ENCODE measurements at regions not wholly inside any gene's neighbourhood (a gene's known extent, or its start where the extent isn't known, plus 50 kb on each side); places are given as distances from the start of the nearest gene placed in this dataset.
A peak's percentile ranks its signal among the peaks of the same experiment; 100 is the strongest.

DNA sequence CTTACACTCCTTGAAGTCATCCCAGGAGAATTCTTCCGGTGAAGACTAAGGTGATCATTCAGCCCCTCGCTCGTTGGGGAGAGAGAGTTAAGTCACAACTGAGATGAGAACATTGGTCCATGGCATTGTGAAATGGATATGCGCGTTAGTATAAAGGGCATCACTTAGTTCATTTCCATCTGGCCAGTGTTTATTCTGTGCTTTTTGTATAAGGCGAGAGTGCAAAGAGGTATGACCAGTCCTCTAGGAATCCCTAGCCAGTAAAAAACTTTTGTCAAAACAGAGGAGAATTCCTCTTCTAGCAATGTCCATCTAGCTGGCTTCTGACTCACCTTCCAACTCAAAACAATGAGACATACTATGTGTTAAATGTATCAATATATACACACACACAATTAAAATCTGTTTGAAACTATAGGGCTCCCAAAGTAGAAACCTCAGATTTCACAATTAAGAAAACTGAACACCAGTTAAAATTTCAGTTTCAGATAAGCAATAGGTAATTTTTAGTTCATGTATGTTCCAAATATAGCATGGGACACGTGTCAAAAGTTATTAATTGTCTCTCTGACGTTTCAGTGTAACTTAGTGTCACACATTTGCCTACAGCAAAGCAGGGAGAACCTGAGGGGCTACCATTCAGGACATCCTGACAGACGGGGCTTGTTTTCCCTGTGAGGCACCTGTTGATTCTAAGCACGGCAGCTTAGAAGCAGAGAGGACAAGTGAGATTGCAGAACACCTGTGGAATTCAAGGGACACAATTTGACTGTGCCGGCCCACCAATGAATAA lies 158.9 kb downstream of the KLF6 start:
- Histone ChIP-seq H3K27me3 (ENCODE audit: control insufficient read depth in 1 of 2, insufficient read depth in 2 of 2, low read length in 2 of 2) (no peaks in the 10 kb centered on the region), H3K9me3 (ENCODE audit: control insufficient read depth in 2 of 2, low read length in 2 of 2) (peaks cover 0 to 3% of the 10 kb centered on the region in 2 donors), H3K27ac (ENCODE audit: low read length) (no peak overlapping the region), H3K36me3 (ENCODE audit: control insufficient read depth in 2 of 2, insufficient read depth in 2 of 2, low read length in 2 of 2) (no peaks in the 10 kb centered on the region), H3K9ac (ENCODE audit: low read length in 2 of 2) (no peak overlapping the region), H3K4me1 (ENCODE audit: control insufficient read depth, insufficient read depth, low read length) (peaks cover 6% of the 10 kb centered on the region), H3K4me3 (ENCODE audit: low read length in 2 of 2) (no peak overlapping the region)

DNA sequence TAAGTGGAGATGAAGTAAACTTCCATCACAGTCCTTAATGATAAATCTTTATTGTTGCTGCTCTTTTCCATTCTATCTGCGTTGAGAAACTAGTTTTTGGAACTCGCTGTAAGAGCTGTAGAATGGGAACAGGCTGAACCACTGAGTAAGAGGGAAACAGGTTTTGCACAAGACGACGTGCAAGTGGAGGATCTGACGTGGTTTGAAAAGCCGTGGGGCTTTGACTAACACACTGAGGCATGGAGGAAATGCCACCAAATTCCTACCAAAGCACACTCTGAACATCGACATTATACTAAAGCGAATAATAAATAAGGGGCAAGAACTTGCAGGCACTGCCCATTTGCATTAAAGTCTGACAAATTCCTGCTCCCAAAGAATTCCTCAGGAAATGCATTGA lies 160.6 kb downstream of the KLF6 start:
- Histone ChIP-seq H3K27ac (ENCODE audit: low read length) (no peak overlapping the region), H3K4me1 (ENCODE audit: control insufficient read depth, insufficient read depth, low read length) (peaks cover 6% of the 10 kb centered on the region), H3K4me3 (ENCODE audit: low read length in 2 of 2) (no peak overlapping the region)

DNA sequence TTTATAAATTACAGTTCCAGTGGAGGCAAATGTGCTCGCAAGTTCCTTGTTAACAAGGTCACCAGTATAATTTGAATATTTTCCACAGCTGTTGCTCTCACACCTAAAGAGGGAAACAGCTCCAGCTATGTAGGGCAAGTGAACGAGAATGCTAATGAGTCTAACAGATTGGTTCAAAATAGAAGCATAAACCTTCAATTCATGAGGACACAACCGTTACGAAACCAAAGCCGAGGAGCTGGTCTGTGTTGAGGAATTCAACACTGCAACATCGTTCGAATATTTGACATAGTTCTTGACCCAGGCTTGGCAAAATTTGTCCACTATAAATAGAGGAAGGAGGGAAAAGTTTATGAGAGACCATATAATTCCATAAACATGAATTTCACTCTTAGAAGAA lies 161.3 kb downstream of the KLF6 start:
- H3K27me3 ChIP-seq (ENCODE audit: control insufficient read depth in 1 of 2, insufficient read depth in 2 of 2, low read length in 2 of 2), result no peaks in the 10 kb centered on the region
- H3K4me1 ChIP-seq (ENCODE audit: control insufficient read depth, insufficient read depth, low read length), result peaks cover 6% of the 10 kb centered on the region
- H3K36me3 ChIP-seq (ENCODE audit: control insufficient read depth in 2 of 2, insufficient read depth in 2 of 2, low read length in 2 of 2), result no peaks in the 10 kb centered on the region
- no peak overlapping the region for H3K27ac ChIP-seq (ENCODE audit: low read length)
- peaks cover 2 to 3% of the 10 kb centered on the region in 2 donors for H3K9me3 ChIP-seq (ENCODE audit: control insufficient read depth in 2 of 2, low read length in 2 of 2)
- H3K4me3 ChIP-seq (ENCODE audit: low read length in 2 of 2), result peak overlapping the region; percentile 26 to 36
- H3K9ac ChIP-seq (ENCODE audit: low read length in 2 of 2), result no peak overlapping the region

More for the DNA sequence above, 160.6 kb downstream of the KLF6 start:
- Histone ChIP-seq H3K27me3 (ENCODE audit: control insufficient read depth in 1 of 2, insufficient read depth in 2 of 2, low read length in 2 of 2) (no peaks in the 10 kb centered on the region), H3K9me3 (ENCODE audit: control insufficient read depth in 2 of 2, low read length in 2 of 2) (peaks cover 2 to 3% of the 10 kb centered on the region in 2 donors), H3K36me3 (ENCODE audit: control insufficient read depth in 2 of 2, insufficient read depth in 2 of 2, low read length in 2 of 2) (no peaks in the 10 kb centered on the region), H3K9ac (ENCODE audit: low read length in 2 of 2) (no peak overlapping the region)

DNA sequence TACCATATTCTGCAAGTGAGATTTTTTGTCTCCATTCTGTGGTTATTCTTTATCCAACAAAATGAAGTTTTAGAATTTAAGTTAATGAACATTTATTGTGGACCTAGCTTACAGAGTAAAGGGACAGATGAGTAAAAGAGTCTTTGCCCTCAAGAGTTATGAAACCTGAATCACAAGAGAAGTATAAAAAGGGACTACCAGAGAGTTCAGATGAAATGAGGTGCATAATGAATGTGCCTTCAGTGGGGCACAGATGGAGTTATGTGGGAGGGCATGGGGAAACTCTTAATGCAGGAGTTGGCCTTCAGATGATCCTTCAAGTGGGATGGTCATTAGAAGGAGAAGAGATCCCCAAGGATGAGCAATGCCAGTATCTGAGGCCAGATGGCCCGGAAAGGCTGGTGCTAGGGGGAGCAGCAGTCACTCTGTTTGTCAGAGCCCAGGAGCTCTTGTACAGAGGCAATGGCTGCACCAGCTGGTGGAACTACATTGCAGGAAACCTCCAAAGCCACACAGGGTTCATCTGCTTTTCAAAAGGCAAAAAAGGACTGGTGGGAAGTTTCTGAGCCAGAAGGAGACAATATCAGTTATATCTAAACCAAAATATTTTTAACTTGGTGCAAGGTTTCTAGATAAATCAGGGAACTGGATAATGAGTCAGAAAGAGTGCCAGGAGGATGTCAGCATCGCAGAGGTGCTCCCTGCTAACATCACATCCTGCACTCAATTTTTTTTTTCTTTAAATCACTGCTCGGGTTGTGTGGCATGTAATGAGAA lies 162.0 kb downstream of the KLF6 start:
- no peak overlapping the region for H3K27ac ChIP-seq (ENCODE audit: low read length)

DNA sequence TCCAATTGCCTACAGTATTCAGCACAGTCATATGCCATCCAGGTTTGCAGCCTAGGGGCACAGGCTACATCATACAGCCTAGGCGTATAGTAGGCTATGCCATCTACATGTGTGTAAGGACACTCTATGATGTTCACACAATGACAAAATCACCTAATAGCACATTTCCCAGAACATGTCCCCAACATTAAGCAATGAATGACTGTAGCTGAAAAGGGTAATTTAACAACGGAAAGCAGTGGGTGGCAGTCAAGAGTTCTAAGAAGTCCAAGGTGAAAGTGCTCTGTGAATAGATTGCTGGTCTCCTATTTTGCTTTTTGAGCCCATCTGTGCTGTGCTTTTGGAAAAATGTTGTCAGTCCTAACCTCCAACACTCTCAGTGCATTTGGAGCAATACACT lies 162.6 kb downstream of the KLF6 start:
- Histone ChIP-seq H3K9ac (ENCODE audit: low read length in 2 of 2) (no peak overlapping the region), H3K27ac (ENCODE audit: low read length) (no peak overlapping the region), H3K4me1 (ENCODE audit: control insufficient read depth, insufficient read depth, low read length) (peaks cover 6% of the 10 kb centered on the region), H3K4me3 (ENCODE audit: low read length in 2 of 2) (no peak overlapping the region), H3K36me3 (ENCODE audit: control insufficient read depth in 2 of 2, insufficient read depth in 2 of 2, low read length in 2 of 2) (no peaks in the 10 kb centered on the region), H3K9me3 (ENCODE audit: control insufficient read depth in 2 of 2, low read length in 2 of 2) (peaks cover 2 to 3% of the 10 kb centered on the region in 2 donors), H3K27me3 (ENCODE audit: control insufficient read depth in 1 of 2, insufficient read depth in 2 of 2, low read length in 2 of 2) (no peaks in the 10 kb centered on the region)

More for the DNA sequence above, 162.0 kb downstream of the KLF6 start:
- no peaks in the 10 kb centered on the region for H3K27me3 ChIP-seq (ENCODE audit: control insufficient read depth in 1 of 2, insufficient read depth in 2 of 2, low read length in 2 of 2)
- H3K9me3 ChIP-seq (ENCODE audit: control insufficient read depth in 2 of 2, low read length in 2 of 2), result peaks cover 2 to 3% of the 10 kb centered on the region in 2 donors
- peaks cover 6% of the 10 kb centered on the region for H3K4me1 ChIP-seq (ENCODE audit: control insufficient read depth, insufficient read depth, low read length)
- peak overlapping the region in 1 of 2 donors; percentile 26 for H3K4me3 ChIP-seq (ENCODE audit: low read length in 2 of 2)
- H3K36me3 ChIP-seq (ENCODE audit: control insufficient read depth in 2 of 2, insufficient read depth in 2 of 2, low read length in 2 of 2), result no peaks in the 10 kb centered on the region
- no peak overlapping the region for H3K9ac ChIP-seq (ENCODE audit: low read length in 2 of 2)

DNA sequence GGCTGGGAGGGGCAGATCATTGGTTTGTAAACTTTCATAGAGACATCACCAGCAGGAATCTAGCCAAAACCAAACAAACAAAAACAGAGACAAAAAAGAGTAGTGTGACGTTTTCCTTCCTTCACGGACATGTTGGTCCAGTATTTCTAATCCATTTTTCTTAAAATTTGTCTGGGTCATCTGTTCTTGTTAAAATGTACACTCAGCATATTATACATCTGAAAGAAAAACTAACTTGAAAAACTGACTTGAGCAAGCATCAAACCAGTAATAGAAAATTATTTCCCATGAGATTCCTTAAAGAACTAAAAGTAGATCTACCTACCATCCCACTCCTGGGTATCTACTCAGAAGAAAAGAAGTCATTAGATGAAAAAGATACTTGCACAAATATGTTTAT lies 164.2 kb downstream of the KLF6 start:
- no peak overlapping the region for H3K9ac ChIP-seq (ENCODE audit: low read length in 2 of 2)
- peaks cover 2 to 3% of the 10 kb centered on the region in 2 donors for H3K9me3 ChIP-seq (ENCODE audit: control insufficient read depth in 2 of 2, low read length in 2 of 2)
- H3K4me3 ChIP-seq (ENCODE audit: low read length in 2 of 2), result no peak overlapping the region
- H3K27ac ChIP-seq (ENCODE audit: low read length), result no peak overlapping the region
- peaks cover 6% of the 10 kb centered on the region for H3K4me1 ChIP-seq (ENCODE audit: control insufficient read depth, insufficient read depth, low read length)
- H3K36me3 ChIP-seq (ENCODE audit: control insufficient read depth in 2 of 2, insufficient read depth in 2 of 2, low read length in 2 of 2), result no peaks in the 10 kb centered on the region
- H3K27me3 ChIP-seq (ENCODE audit: control insufficient read depth in 1 of 2, insufficient read depth in 2 of 2, low read length in 2 of 2), result no peaks in the 10 kb centered on the region

DNA sequence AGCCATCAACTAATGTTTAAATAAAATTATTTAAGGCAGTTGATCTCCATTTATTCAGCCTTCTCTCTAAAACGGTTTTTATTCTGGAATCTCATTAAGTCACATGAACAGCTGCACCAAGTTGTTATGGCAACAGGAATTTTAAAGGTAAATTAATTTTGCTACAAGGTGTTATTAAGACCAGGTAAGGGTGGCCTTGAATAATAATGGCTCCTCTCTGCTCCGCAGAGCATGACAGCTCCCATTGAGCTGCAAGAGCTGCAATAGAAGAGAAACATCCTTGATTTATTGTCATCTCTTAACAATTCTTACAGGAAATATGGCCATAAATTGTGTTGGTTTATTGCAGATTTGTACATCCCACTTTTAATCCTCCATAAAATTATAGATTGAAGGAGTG lies 165.8 kb downstream of the KLF6 start:
- Histone ChIP-seq H3K4me1 (ENCODE audit: control insufficient read depth, insufficient read depth, low read length) (peaks cover under 1% of the 10 kb centered on the region), H3K36me3 (ENCODE audit: control insufficient read depth in 2 of 2, insufficient read depth in 2 of 2, low read length in 2 of 2) (no peaks in the 10 kb centered on the region), H3K27me3 (ENCODE audit: control insufficient read depth in 1 of 2, insufficient read depth in 2 of 2, low read length in 2 of 2) (no peaks in the 10 kb centered on the region), H3K9me3 (ENCODE audit: control insufficient read depth in 2 of 2, low read length in 2 of 2) (peaks cover 2 to 3% of the 10 kb centered on the region in 2 donors), H3K9ac (ENCODE audit: low read length in 2 of 2) (no peak overlapping the region), H3K4me3 (ENCODE audit: low read length in 2 of 2) (no peak overlapping the region), H3K27ac (ENCODE audit: low read length) (no peak overlapping the region)

DNA sequence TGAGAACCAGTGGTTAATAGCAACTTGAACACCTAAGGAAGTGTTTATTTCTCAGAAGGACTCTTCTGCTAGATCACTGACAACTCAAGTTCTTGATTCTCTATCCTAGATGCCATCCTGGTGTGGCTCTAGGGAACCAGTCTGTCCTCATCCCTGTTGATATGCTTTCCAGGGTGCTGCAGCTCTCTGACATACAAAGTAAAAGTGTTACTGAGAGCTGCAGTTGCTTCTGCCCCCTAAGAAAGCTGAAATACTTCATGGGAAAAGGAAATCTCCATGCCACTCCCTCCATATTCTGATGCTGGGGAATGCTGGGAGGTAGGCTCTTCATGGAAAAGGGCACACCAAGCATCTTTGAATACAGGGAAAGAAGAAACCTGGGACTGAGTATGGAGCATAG lies 168.1 kb downstream of the KLF6 start:
- H3K9me3 ChIP-seq (ENCODE audit: control insufficient read depth in 2 of 2, low read length in 2 of 2), result peaks cover 0 to 2% of the 10 kb centered on the region in 2 donors
- H3K4me3 ChIP-seq (ENCODE audit: low read length in 2 of 2), result no peak overlapping the region
- H3K9ac ChIP-seq (ENCODE audit: low read length in 2 of 2), result no peak overlapping the region

DNA sequence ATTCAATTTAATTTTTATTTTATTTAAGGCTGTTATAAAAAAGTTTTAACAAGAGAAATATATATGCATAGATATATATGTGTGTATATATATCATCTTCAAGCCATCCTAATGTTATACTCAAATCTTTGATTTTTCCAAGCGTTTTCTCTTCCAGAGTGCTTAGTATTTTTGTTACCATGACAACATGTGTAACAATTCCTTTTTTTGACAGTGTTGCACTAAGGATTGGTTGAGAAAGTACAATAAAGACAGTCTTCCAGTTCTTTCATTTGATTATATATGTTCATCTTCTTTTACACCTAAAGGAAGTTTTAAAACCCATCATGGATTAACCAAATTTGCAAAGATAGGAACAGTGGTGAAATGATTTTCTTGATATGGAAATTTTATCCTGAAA lies 171.7 kb downstream of the KLF6 start:
- Histone ChIP-seq H3K9me3 (ENCODE audit: control insufficient read depth in 2 of 2, low read length in 2 of 2) (peaks cover 0 to 7% of the 10 kb centered on the region in 2 donors), H3K27ac (ENCODE audit: low read length) (no peak overlapping the region), H3K36me3 (ENCODE audit: control insufficient read depth in 2 of 2, insufficient read depth in 2 of 2, low read length in 2 of 2) (no peaks in the 10 kb centered on the region), H3K9ac (ENCODE audit: low read length in 2 of 2) (no peak overlapping the region), H3K4me3 (ENCODE audit: low read length in 2 of 2) (no peak overlapping the region), H3K27me3 (ENCODE audit: control insufficient read depth in 1 of 2, insufficient read depth in 2 of 2, low read length in 2 of 2) (no peaks in the 10 kb centered on the region), H3K4me1 (ENCODE audit: control insufficient read depth, insufficient read depth, low read length) (no peaks in the 10 kb centered on the region)

More for the DNA sequence above, 168.1 kb downstream of the KLF6 start:
- H3K36me3 ChIP-seq (ENCODE audit: control insufficient read depth in 2 of 2, insufficient read depth in 2 of 2, low read length in 2 of 2), result no peaks in the 10 kb centered on the region
- no peaks in the 10 kb centered on the region for H3K27me3 ChIP-seq (ENCODE audit: control insufficient read depth in 1 of 2, insufficient read depth in 2 of 2, low read length in 2 of 2)
- H3K27ac ChIP-seq (ENCODE audit: low read length), result no peak overlapping the region
- no peaks in the 10 kb centered on the region for H3K4me1 ChIP-seq (ENCODE audit: control insufficient read depth, insufficient read depth, low read length)

DNA sequence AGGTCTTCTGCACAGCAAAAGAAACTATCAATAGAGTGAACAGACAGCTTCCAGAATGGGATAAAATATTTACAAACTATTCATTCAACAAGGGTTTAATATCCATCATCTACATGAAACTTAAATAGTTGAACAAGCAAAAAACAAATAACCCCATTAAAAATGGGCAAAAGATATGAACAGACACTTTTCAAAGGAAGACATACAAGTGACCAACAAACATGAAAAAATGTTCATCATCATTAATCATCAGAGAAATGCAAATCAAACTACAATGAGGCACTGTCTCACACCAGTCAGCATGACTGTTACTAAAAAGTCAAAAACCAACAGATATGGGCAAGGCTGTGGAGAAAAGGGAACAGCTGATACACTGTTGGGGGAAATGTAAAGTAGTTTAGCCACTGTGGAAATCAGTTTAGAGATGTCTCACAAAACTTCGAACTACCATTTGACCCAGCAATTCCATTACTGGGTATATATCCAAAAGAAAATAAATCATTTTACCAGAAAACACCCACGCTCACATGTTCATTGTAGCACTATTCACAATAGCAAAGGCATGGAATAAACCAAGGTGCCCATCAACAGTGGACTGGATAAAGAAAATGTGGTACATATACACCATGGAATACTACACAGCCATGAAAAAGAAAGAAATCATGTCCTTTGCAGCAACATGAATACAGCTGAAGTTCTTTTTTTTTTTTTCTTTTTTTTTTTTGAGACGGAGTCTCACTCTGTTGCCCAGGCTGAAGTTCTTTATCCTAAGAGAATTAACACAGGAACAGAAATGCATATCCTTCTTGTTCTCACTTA lies 172.6 kb downstream of the KLF6 start:
- no peaks in the 10 kb centered on the region for H3K36me3 ChIP-seq (ENCODE audit: control insufficient read depth in 2 of 2, insufficient read depth in 2 of 2, low read length in 2 of 2)
- no peaks in the 10 kb centered on the region for H3K27me3 ChIP-seq (ENCODE audit: control insufficient read depth in 1 of 2, insufficient read depth in 2 of 2, low read length in 2 of 2)
- no peak overlapping the region for H3K9ac ChIP-seq (ENCODE audit: low read length in 2 of 2)
- H3K9me3 ChIP-seq (ENCODE audit: control insufficient read depth in 2 of 2, low read length in 2 of 2), result peaks cover 0 to 7% of the 10 kb centered on the region in 2 donors
- no peak overlapping the region for H3K27ac ChIP-seq (ENCODE audit: low read length)
- no peaks in the 10 kb centered on the region for H3K4me1 ChIP-seq (ENCODE audit: control insufficient read depth, insufficient read depth, low read length)
- H3K4me3 ChIP-seq (ENCODE audit: low read length in 2 of 2), result no peak overlapping the region
